Sigmoid colon (tissue), 4 donors: ENCODE measurements at regions not wholly inside any gene's neighbourhood (a gene's known extent, or its start where the extent isn't known, plus 50 kb on each side); places are given as distances from the start of the nearest gene placed in this dataset.

Experiments
- CTCF ChIP-seq, 4 experiments: fragments of 450-650 bp in 3 of 4; fragments of 200-600 bp in 1 of 4; IDR thresholded peaks; one replicate each; pipeline ENCODE4 v1.5.1; 2016 to 2019; ENCODE audit warnings: antibody characterized with exemption in 4 of 4, mild to moderate bottlenecking in 3 of 4, moderate library complexity in 2 of 4
- POLR2AphosphoS5 ChIP-seq, 4 donors: sonication (generic); formaldehyde crosslinking; IDR thresholded peaks; one replicate each; pipeline ENCODE4 v1.6.1; 2017; ENCODE audit warnings: antibody characterized with exemption in 4 of 4

GRCh38 chr1:157279802-157280140 lies 141.6 kb upstream of the ETV3 start:
- TF ChIP-seq CTCF (IDR thresholded peaks at IDR 0.05), result no peak
- TF ChIP-seq POLR2AphosphoS5 (IDR thresholded peaks at IDR 0.05), result no peak
